ENCODE measurements at regions not wholly inside any gene's neighbourhood (a gene's known extent, or its start where the extent isn't known, plus 50 kb on each side); places are given as distances from the start of the nearest gene placed in this dataset.

- H2AFZ ChIP-seq (ENCODE audit: low read length): no peak overlapping the region
- peaks cover 6% of the 10 kb centered on the region; the same call in 1 of the 2 replicates for H3K36me3 ChIP-seq (ENCODE audit: insufficient read depth, low read length)
- H3K4me1 ChIP-seq (ENCODE audit: insufficient read depth, low read length, severe bottlenecking): no peaks in the 10 kb centered on the region
- no peaks in the 10 kb centered on the region for H3K79me2 ChIP-seq (ENCODE audit: insufficient read depth, low read length)
- no peak overlapping the region for H3K9ac ChIP-seq (ENCODE audit: low read length)
- no peaks in the 10 kb centered on the region for H4K20me1 ChIP-seq (ENCODE audit: insufficient read depth, low read length)
- H3K4me2 ChIP-seq (ENCODE audit: low read length): no peak overlapping the region
- TF ChIP-seq EZH2 (IDR thresholded peaks at IDR 0.05; ENCODE audit: borderline replicate concordance, low read length): no peak
- TF ChIP-seq CTCF (IDR thresholded peaks at IDR 0.05; ENCODE audit: low read length): no peak
- no peak overlapping the region for H3K27ac ChIP-seq (ENCODE audit: low read depth, low read length, poor library complexity, severe bottlenecking)
- H3K9me2 ChIP-seq (ENCODE audit: low read depth, low read length): no peaks in the 10 kb centered on the region
- H3F3A ChIP-seq (ENCODE audit: insufficient read depth, low read length): no peaks in the 10 kb centered on the region
- H3K27me3 ChIP-seq (ENCODE audit: insufficient read depth, low read length): peaks cover 7% of the 10 kb centered on the region; the same call in 1 of the 2 replicates
- peaks cover 9% of the 10 kb centered on the region; the same call in 1 of the 2 replicates for H3K9me3 ChIP-seq (ENCODE audit: low read length)
- no peak overlapping the region for H3K4me3 ChIP-seq (ENCODE audit: low read depth, low read length, poor library complexity, severe bottlenecking)
Measured at GRCh38 chr15:69737916-69738315, 285.3 kb downstream of the RPLP1 start.

DNA sequence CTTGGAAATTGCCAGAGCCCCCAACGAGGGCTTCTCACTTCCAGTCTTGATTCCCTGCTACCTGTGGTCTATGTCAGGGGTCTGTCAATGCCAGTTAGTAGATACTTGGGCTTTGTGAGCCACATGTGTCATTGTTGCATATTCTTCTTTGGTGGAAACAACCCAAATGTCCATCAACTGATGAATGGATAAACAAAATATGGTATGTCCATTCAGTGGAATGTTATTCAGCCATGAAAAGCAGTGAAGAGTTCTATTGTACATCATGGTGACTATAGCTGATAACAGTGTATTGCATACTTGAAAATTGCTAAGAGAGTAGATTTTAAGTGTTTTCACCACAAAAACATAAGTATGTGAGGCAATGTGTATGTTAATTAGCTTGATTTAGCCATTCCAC is 288.1 kb downstream of the RPLP1 start:
- H3K27ac ChIP-seq (ENCODE audit: low read depth, low read length, poor library complexity, severe bottlenecking): no peak overlapping the region
- H3K9me3 ChIP-seq (ENCODE audit: low read length): peaks cover 9% of the 10 kb centered on the region; the same call in 1 of the 2 replicates
- H4K20me1 ChIP-seq (ENCODE audit: insufficient read depth, low read length): no peaks in the 10 kb centered on the region
- H3K9me2 ChIP-seq (ENCODE audit: low read depth, low read length): no peaks in the 10 kb centered on the region
- no peak overlapping the region for H3K4me3 ChIP-seq (ENCODE audit: low read depth, low read length, poor library complexity, severe bottlenecking)
- H2AFZ ChIP-seq (ENCODE audit: low read length): no peak overlapping the region
- no peak overlapping the region for H3K9ac ChIP-seq (ENCODE audit: low read length)
- H3K27me3 ChIP-seq (ENCODE audit: insufficient read depth, low read length): peaks cover 7% of the 10 kb centered on the region; the same call in 1 of the 2 replicates
- peaks cover 6% of the 10 kb centered on the region; the same call in 1 of the 2 replicates for H3K36me3 ChIP-seq (ENCODE audit: insufficient read depth, low read length)
- H3K4me2 ChIP-seq (ENCODE audit: low read length): no peak overlapping the region
- H3F3A ChIP-seq (ENCODE audit: insufficient read depth, low read length): no peaks in the 10 kb centered on the region
- peaks cover 15% of the 10 kb centered on the region for H3K4me1 ChIP-seq (ENCODE audit: insufficient read depth, low read length, severe bottlenecking)
- no peaks in the 10 kb centered on the region for H3K79me2 ChIP-seq (ENCODE audit: insufficient read depth, low read length)
- no peak for TF ChIP-seq EZH2 (IDR thresholded peaks at IDR 0.05; ENCODE audit: borderline replicate concordance, low read length)
- no peak for TF ChIP-seq CTCF (IDR thresholded peaks at IDR 0.05; ENCODE audit: low read length)

DNA sequence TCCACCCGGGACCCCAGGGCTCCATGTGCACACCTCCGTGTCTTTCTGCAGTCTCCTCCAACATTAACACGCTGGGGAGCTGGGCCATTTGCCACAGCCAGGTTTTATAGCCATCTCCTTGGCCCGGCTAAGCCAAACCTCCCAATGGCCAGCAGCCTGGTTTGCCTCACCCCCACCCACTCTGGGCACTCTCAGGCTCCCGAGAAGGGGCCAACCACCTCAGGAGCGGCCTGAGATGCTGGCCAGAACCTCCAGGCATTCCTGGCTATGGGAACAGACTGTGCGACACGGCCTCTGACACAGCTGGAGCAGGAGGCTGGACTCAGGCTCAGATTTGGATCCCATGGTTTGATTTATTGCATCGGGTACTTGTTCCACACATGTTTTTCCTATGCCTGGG is 289.7 kb downstream of the RPLP1 start:
- Histone ChIP-seq H3K36me3 (ENCODE audit: insufficient read depth, low read length) (peaks cover 6% of the 10 kb centered on the region; the same call in 1 of the 2 replicates), H3F3A (ENCODE audit: insufficient read depth, low read length) (no peaks in the 10 kb centered on the region), H2AFZ (ENCODE audit: low read length) (no peak overlapping the region), H3K27me3 (ENCODE audit: insufficient read depth, low read length) (peaks cover 3% of the 10 kb centered on the region; the same call in 1 of the 2 replicates), H3K4me3 (ENCODE audit: low read depth, low read length, poor library complexity, severe bottlenecking) (no peak overlapping the region), H3K9me3 (ENCODE audit: low read length) (peaks cover 9% of the 10 kb centered on the region; the same call in 1 of the 2 replicates), H4K20me1 (ENCODE audit: insufficient read depth, low read length) (no peaks in the 10 kb centered on the region), H3K27ac (ENCODE audit: low read depth, low read length, poor library complexity, severe bottlenecking) (no peak overlapping the region), H3K9me2 (ENCODE audit: low read depth, low read length) (no peaks in the 10 kb centered on the region), H3K4me2 (ENCODE audit: low read length) (no peak overlapping the region), H3K9ac (ENCODE audit: low read length) (no peak overlapping the region), H3K4me1 (ENCODE audit: insufficient read depth, low read length, severe bottlenecking) (peaks cover 15% of the 10 kb centered on the region), H3K79me2 (ENCODE audit: insufficient read depth, low read length) (no peaks in the 10 kb centered on the region)
- no peak for TF ChIP-seq EZH2 (IDR thresholded peaks at IDR 0.05; ENCODE audit: borderline replicate concordance, low read length)
- no peak for TF ChIP-seq CTCF (IDR thresholded peaks at IDR 0.05; ENCODE audit: low read length)
